ENCODE measurements at regions not wholly inside any gene's neighbourhood (a gene's known extent, or its start where the extent isn't known, plus 50 kb on each side); places are given as distances from the start of the nearest gene placed in this dataset.

DNA sequence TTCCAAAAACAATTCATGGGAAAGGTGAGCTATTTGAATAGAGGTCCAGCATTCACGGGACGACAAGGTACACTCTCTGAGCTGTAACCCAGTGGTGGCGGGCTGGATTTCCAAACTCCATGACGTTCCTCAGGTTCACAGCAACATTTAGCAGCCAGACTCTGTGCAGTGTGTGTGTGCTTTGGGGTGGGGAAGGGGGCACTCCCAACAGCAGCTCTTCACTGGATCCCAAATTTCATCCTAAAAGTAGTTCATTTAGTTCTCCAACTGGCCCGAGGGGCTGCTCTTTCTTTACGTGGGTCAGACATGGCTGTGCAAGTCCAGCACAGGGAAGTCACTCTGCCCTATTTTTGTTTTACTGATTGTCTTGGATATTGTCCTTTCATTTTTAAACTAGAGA is 98.0 kb upstream of the IRX2 start:
- TF ChIP-seq EZH2 (IDR thresholded peaks at IDR 0.05; ENCODE audit: low read depth): no peak
- TF ChIP-seq, protein P1, sequence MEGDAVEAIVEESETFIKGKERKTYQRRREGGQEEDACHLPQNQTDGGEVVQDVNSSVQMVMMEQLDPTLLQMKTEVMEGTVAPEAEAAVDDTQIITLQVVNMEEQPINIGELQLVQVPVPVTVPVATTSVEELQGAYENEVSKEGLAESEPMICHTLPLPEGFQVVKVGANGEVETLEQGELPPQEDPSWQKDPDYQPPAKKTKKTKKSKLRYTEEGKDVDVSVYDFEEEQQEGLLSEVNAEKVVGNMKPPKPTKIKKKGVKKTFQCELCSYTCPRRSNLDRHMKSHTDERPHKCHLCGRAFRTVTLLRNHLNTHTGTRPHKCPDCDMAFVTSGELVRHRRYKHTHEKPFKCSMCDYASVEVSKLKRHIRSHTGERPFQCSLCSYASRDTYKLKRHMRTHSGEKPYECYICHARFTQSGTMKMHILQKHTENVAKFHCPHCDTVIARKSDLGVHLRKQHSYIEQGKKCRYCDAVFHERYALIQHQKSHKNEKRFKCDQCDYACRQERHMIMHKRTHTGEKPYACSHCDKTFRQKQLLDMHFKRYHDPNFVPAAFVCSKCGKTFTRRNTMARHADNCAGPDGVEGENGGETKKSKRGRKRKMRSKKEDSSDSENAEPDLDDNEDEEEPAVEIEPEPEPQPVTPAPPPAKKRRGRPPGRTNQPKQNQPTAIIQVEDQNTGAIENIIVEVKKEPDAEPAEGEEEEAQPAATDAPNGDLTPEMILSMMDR (conservative IDR thresholded peaks at IDR 0.05): no peak
